RCC 7860 (cell line): ENCODE measurements at regions not wholly inside any gene's neighbourhood (a gene's known extent, or its start where the extent isn't known, plus 50 kb on each side); places are given as distances from the start of the nearest gene placed in this dataset.

Source experiments
- DNase-seq: peaks from one replicate; pipeline ENCODE4 v3.0.0-alpha.2; 2015; ENCODE audit warnings: low spot score
- FAIRE-seq: peaks from 2 replicates; lab custom pipeline; 2012; peaks lifted over from hg19 to GRCh38; lab: Jason Lieb, UNC

GRCh38 chr13:63999614-64000305 is 2584.1 kb upstream of the PCDH20 start:
- DNase-seq (no peak), FAIRE-seq (no peak)

- DNase-seq (no peak), FAIRE-seq (no peak)
Measured at GRCh38 chr13:63983366-63983765, 2567.7 kb upstream of the PCDH20 start.

- DNase-seq (no peak), FAIRE-seq (no peak)
Measured at GRCh38 chr13:63979951-63980350, 2564.3 kb upstream of the PCDH20 start.

GRCh38 chr13:63972328-63972727 is 2556.7 kb upstream of the PCDH20 start:
- FAIRE-seq (no peak), DNase-seq (no peak)

GRCh38 chr13:63954683-63955082 is 2539.0 kb upstream of the PCDH20 start:
- DNase-seq (no peak), FAIRE-seq (no peak)

GRCh38 chr13:63948045-63948444 is 2532.4 kb upstream of the PCDH20 start:
- DNase-seq (peak; percentile 16), FAIRE-seq (peak; percentile 72)

- FAIRE-seq, result no peak
- DNase-seq, result no peak
Measured at GRCh38 chr13:63944911-63945310, 2529.3 kb upstream of the PCDH20 start.

- no peak for DNase-seq
- no peak for FAIRE-seq
Measured at GRCh38 chr13:63942372-63942771, 2526.7 kb upstream of the PCDH20 start.

- FAIRE-seq, result no peak
Measured at GRCh38 chr13:63938851-63939250, 2523.2 kb upstream of the PCDH20 start.

GRCh38 chr13:63910511-63910910 is 2494.9 kb upstream of the PCDH20 start:
- DNase-seq (no peak), FAIRE-seq (no peak)

More at GRCh38 chr13:63938851-63939250, 2523.2 kb upstream of the PCDH20 start:
- no peak for DNase-seq

- FAIRE-seq (no peak), DNase-seq (no peak)
Measured at GRCh38 chr13:63909726-63910375, 2494.2 kb upstream of the PCDH20 start.

GRCh38 chr13:63902141-63902540 is 2486.5 kb upstream of the PCDH20 start:
- DNase-seq, result no peak
- FAIRE-seq, result no peak

- FAIRE-seq (no peak), DNase-seq (no peak)
Measured at GRCh38 chr13:63901630-63902029, 2486.0 kb upstream of the PCDH20 start.

- FAIRE-seq (no peak), DNase-seq (no peak)
Measured at GRCh38 chr13:63900406-63900805, 2484.8 kb upstream of the PCDH20 start.

- DNase-seq (no peak), FAIRE-seq (no peak)
Measured at GRCh38 chr13:63896321-63896720, 2480.7 kb upstream of the PCDH20 start.

GRCh38 chr13:63882052-63882451 is 2466.4 kb upstream of the PCDH20 start:
- DNase-seq (no peak), FAIRE-seq (no peak)

- no peak for DNase-seq
- FAIRE-seq, result no peak
Measured at GRCh38 chr13:63880705-63881104, 2465.1 kb upstream of the PCDH20 start.

GRCh38 chr13:63873936-63874335 is 2458.3 kb upstream of the PCDH20 start:
- FAIRE-seq, result no peak
- DNase-seq, result no peak

- FAIRE-seq (no peak), DNase-seq (no peak)
Measured at GRCh38 chr13:63864171-63864902, 2448.7 kb upstream of the PCDH20 start.

- DNase-seq (no peak), FAIRE-seq (no peak)
Measured at GRCh38 chr13:63855457-63856118, 2439.9 kb upstream of the PCDH20 start.

GRCh38 chr13:63853816-63854215 is 2438.2 kb upstream of the PCDH20 start:
- FAIRE-seq (no peak), DNase-seq (no peak)
